ENCODE measurements at regions not wholly inside any gene's neighbourhood (a gene's known extent, or its start where the extent isn't known, plus 50 kb on each side); places are given as distances from the start of the nearest gene placed in this dataset.
A peak's percentile ranks its signal among the peaks of the same experiment; 100 is the strongest.

GRCh38 chr15:93707751-93708150 is 523.6 kb upstream of the MCTP2 start:
- H3K27ac ChIP-seq (ENCODE audit: low read length), result no peak overlapping the region
- DNase-seq (no peak), ATAC-seq (ENCODE audit: insufficient read depth, low read depth) (no peak)
- H3K9me3 ChIP-seq (ENCODE audit: insufficient read depth, low read length, severe bottlenecking), result no peaks in the 10 kb centered on the region
- no peaks in the 10 kb centered on the region for H3K36me3 ChIP-seq (ENCODE audit: insufficient read depth, low read length)
- H3K9ac ChIP-seq (ENCODE audit: low read depth, low read length), result no peak overlapping the region
- no peaks in the 10 kb centered on the region for H3K79me2 ChIP-seq (ENCODE audit: insufficient read depth, low read length)
- H3K4me3 ChIP-seq (ENCODE audit: low read depth in 1 of 2, low read length in 2 of 2), result no peak overlapping the region
- peaks cover 38% of the 10 kb centered on the region for H3K4me1 ChIP-seq (ENCODE audit: insufficient read depth, low read length)
- no peak overlapping the region for H2AFZ ChIP-seq (ENCODE audit: low read depth, low read length)
- H4K20me1 ChIP-seq (ENCODE audit: insufficient read depth, low read length), result no peaks in the 10 kb centered on the region
- H3K4me2 ChIP-seq (ENCODE audit: insufficient read depth, low read length), result no peak overlapping the region
- H3K27me3 ChIP-seq (ENCODE audit: insufficient read depth, low read length, poor library complexity), result no peaks in the 10 kb centered on the region
- TF ChIP-seq CTCF (IDR thresholded peaks at IDR 0.05; ENCODE audit: borderline replicate concordance, extremely low read depth, low read length, poor library complexity, severe bottlenecking), result no peak

GRCh38 chr15:93706495-93707292 is 524.7 kb upstream of the MCTP2 start:
- ATAC-seq (ENCODE audit: insufficient read depth, low read depth), result no peak

DNA sequence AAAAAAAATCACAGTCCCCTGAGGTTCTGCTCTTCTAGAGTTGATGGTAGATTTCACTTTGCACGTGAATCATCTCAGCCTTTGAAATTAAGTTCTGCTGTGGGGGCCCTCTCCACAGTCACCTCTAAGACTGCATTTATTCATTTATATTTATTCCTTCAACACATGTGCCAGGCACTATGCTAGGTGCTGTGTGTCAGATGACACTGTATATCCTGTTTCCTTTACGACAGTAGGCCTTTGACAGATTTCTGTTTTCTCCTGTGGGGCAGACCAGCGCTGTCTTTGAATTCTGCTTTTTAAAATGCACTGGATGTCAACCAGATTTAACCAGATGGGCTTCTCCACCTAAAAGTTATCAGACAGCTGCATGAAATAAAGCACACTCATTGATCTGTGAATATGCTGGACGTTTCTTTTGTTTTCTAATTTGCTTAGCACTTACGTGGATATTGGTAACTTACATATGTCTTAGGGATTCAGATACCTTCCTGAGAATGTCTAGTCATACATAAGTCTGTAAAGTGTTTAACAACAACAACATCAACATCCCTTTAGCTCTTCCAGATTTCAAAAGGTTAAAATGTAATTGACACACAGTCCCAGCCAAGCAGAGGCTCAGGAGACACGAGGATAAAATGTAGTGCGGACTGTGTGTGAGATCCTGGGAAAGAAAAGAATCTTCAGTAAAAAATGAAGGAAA is 525.5 kb upstream of the MCTP2 start:
- Histone ChIP-seq H3K4me2 (ENCODE audit: insufficient read depth, low read length) (no peak overlapping the region), H3K27me3 (ENCODE audit: insufficient read depth, low read length, poor library complexity) (no peaks in the 10 kb centered on the region), H3K4me1 (ENCODE audit: insufficient read depth, low read length) (peaks cover 56% of the 10 kb centered on the region), H3K9ac (ENCODE audit: low read depth, low read length) (peak overlapping the region; percentile 30; the same call in 1 of the 2 replicates), H4K20me1 (ENCODE audit: insufficient read depth, low read length) (no peaks in the 10 kb centered on the region), H3K36me3 (ENCODE audit: insufficient read depth, low read length) (no peaks in the 10 kb centered on the region), H3K27ac (ENCODE audit: low read length) (peak overlapping the region; percentile 75), H3K4me3 (ENCODE audit: low read depth in 1 of 2, low read length in 2 of 2) (no peak overlapping the region), H3K79me2 (ENCODE audit: insufficient read depth, low read length) (no peaks in the 10 kb centered on the region), H3K9me3 (ENCODE audit: insufficient read depth, low read length, severe bottlenecking) (no peaks in the 10 kb centered on the region), H2AFZ (ENCODE audit: low read depth, low read length) (peak overlapping the region; percentile 51; the same call in 1 of the 2 replicates)
- ATAC-seq (ENCODE audit: insufficient read depth, low read depth) (peak; percentile 53), DNase-seq (peak; percentile 34)
- TF ChIP-seq CTCF (IDR thresholded peaks at IDR 0.05; ENCODE audit: borderline replicate concordance, extremely low read depth, low read length, poor library complexity, severe bottlenecking) (no peak), EZH2 (IDR thresholded peaks at IDR 0.05; ENCODE audit: borderline replicate concordance, low read depth, low read length, severe bottlenecking) (no peak)

More at GRCh38 chr15:93706495-93707292, 524.7 kb upstream of the MCTP2 start:
- Histone ChIP-seq H3K4me1 (ENCODE audit: insufficient read depth, low read length) (peaks cover 48% of the 10 kb centered on the region), H3K9ac (ENCODE audit: low read depth, low read length) (0 out of 2 replicates have a peak overlapping the region, but pooled peaks have one; percentile 17), H3K27ac (ENCODE audit: low read length) (0 out of 2 replicates have a peak overlapping the region, but pooled peaks have one; percentile 27), H3K4me2 (ENCODE audit: insufficient read depth, low read length) (no peak overlapping the region), H4K20me1 (ENCODE audit: insufficient read depth, low read length) (no peaks in the 10 kb centered on the region), H3K4me3 (ENCODE audit: low read depth in 1 of 2, low read length in 2 of 2) (no peak overlapping the region), H3K9me3 (ENCODE audit: insufficient read depth, low read length, severe bottlenecking) (no peaks in the 10 kb centered on the region), H3K36me3 (ENCODE audit: insufficient read depth, low read length) (no peaks in the 10 kb centered on the region), H3K27me3 (ENCODE audit: insufficient read depth, low read length, poor library complexity) (no peaks in the 10 kb centered on the region), H3K79me2 (ENCODE audit: insufficient read depth, low read length) (no peaks in the 10 kb centered on the region), H2AFZ (ENCODE audit: low read depth, low read length) (no peak overlapping the region)
- TF ChIP-seq EZH2 (IDR thresholded peaks at IDR 0.05; ENCODE audit: borderline replicate concordance, low read depth, low read length, severe bottlenecking) (no peak), CTCF (IDR thresholded peaks at IDR 0.05; ENCODE audit: borderline replicate concordance, extremely low read depth, low read length, poor library complexity, severe bottlenecking) (no peak)
- DNase-seq, result no peak
